GM23338 (cell line): ENCODE measurements at regions not wholly inside any gene's neighbourhood (a gene's known extent, or its start where the extent isn't known, plus 50 kb on each side); places are given as distances from the start of the nearest gene placed in this dataset.

Experiments used
- ATAC-seq: fragments of 200-7000 bp; cut with Tn5 transposase; 3 replicates; pipeline ENCODE4 v1.9.1; 2020
- DNase-seq: peaks from one replicate; pipeline ENCODE4 v3.0.0-alpha.2; 2015; ENCODE audit warnings: low spot score
- H2AFZ ChIP-seq: fragments of 200-600 bp; sonication (generic); 2 replicates; pipeline ENCODE4 v1.8.0; 2016; ENCODE audit warnings: antibody characterized with exemption, mild to moderate bottlenecking, moderate library complexity
- H3F3A ChIP-seq: fragments of 200-600 bp; sonication (generic); replicated peaks from 2 replicates; pipeline ENCODE4 v1.8.0; 2017; ENCODE audit warnings: antibody characterized with exemption, mixed run types, low read depth
- H3K27ac ChIP-seq: fragments of 200-600 bp; sonication (generic); 2 replicates; pipeline ENCODE4 v1.6.1; 2016; ENCODE audit warnings: low read depth
- H3K27me3 ChIP-seq: fragments of 200-600 bp; sonication (generic); 2 replicates; pipeline ENCODE4 v1.8.0; 2016; ENCODE audit warnings: mild to moderate bottlenecking, mixed run types, moderate library complexity; ENCODE audit not compliant: insufficient read depth
- H3K36me3 ChIP-seq: fragments of 200-600 bp; sonication (generic); 2 replicates; pipeline ENCODE4 v1.8.0; 2016; ENCODE audit warnings: mild to moderate bottlenecking; ENCODE audit not compliant: insufficient read depth
- H3K4me1 ChIP-seq: fragments of 200-600 bp; sonication (generic); 2 replicates; pipeline ENCODE4 v1.8.0; 2016; ENCODE audit warnings: mild to moderate bottlenecking, moderate library complexity; ENCODE audit not compliant: insufficient read depth
- H3K4me2 ChIP-seq: fragments of 200-600 bp; sonication (generic); 2 replicates; pipeline ENCODE4 v1.7.1; 2017; ENCODE audit warnings: mixed run types
- H3K4me3 ChIP-seq: fragments of 200-600 bp; sonication (generic); 2 replicates; pipeline ENCODE4 v1.6.1; 2016; ENCODE audit warnings: mixed run types
- H3K79me2 ChIP-seq: fragments of 200-600 bp; sonication (generic); replicated peaks from 2 replicates; pipeline ENCODE4 v1.8.0; 2017; ENCODE audit warnings: mild to moderate bottlenecking; ENCODE audit not compliant: insufficient read depth
- H3K9me2 ChIP-seq: fragments of 200-600 bp; sonication (generic); 2 replicates; pipeline ENCODE4 v1.8.0; 2017; ENCODE audit not compliant: insufficient read depth
- H4K20me1 ChIP-seq: fragments of 200-600 bp; sonication (generic); replicated peaks from 2 replicates; pipeline ENCODE4 v1.8.0; 2017; ENCODE audit warnings: mild to moderate bottlenecking; ENCODE audit not compliant: insufficient read depth
- H3K27ac Mint-ChIP-seq: 2 replicates; pipeline ENCODE4 v1.8.0; 2020; ENCODE audit warnings: inconsistent platforms, mild to moderate bottlenecking, moderate library complexity, mixed read lengths
- H3K27me3 Mint-ChIP-seq: 3 replicates; pipeline ENCODE4 v1.8.0; 2022; ENCODE audit warnings: low read depth, mild to moderate bottlenecking, moderate library complexity, mixed read lengths, inconsistent platforms; ENCODE audit not compliant: insufficient read depth, poor library complexity
- H3K36me3 Mint-ChIP-seq: 3 replicates; pipeline ENCODE4 v1.8.0; 2021; ENCODE audit warnings: low read depth, mild to moderate bottlenecking, inconsistent platforms, moderate library complexity, mixed read lengths
- H3K4me1 Mint-ChIP-seq: 3 replicates; pipeline ENCODE4 v1.8.0; 2020; ENCODE audit warnings: mild to moderate bottlenecking, inconsistent platforms, mixed read lengths
- H3K4me3 Mint-ChIP-seq: 3 replicates; pipeline ENCODE4 v1.8.0; 2021; ENCODE audit warnings: moderate library complexity, mild to moderate bottlenecking, inconsistent platforms, mixed read lengths
- H3K9me3 Mint-ChIP-seq: 3 replicates; pipeline ENCODE4 v1.8.0; 2020; ENCODE audit warnings: moderate library complexity, mild to moderate bottlenecking, inconsistent platforms, mixed read lengths
- CREB1 ChIP-seq: fragments of 250-450 bp; sonication (Bioruptor Pico); IDR thresholded peaks from 2 replicates; pipeline ENCODE4 v1.5.0; 2020; ENCODE audit warnings: low read depth, mild to moderate bottlenecking, moderate library complexity
- EZH2 ChIP-seq: fragments of 200-600 bp; sonication (generic); IDR thresholded peaks from one replicate; pipeline ENCODE4 v1.8.0; 2017; ENCODE audit warnings: antibody characterized with exemption, mild to moderate bottlenecking, low read depth; ENCODE audit not compliant: unreplicated experiment
- JUNB ChIP-seq: IDR thresholded peaks from one replicate; pipeline ENCODE4 v1.6.1; 2016; ENCODE audit warnings: antibody characterized with exemption; ENCODE audit not compliant: unreplicated experiment
- POLR2AphosphoS5 ChIP-seq: IDR thresholded peaks from 2 replicates; pipeline ENCODE4 v1.6.1; 2016; ENCODE audit warnings: antibody characterized with exemption, low read depth
- STAT1 ChIP-seq: IDR thresholded peaks from one replicate; pipeline ENCODE4 v1.6.1; 2016; ENCODE audit warnings: antibody characterized with exemption; ENCODE audit not compliant: unreplicated experiment
- ZNF114 ChIP-seq: fragments of 250-450 bp; sonication (Bioruptor Pico); IDR thresholded peaks from 2 replicates; pipeline ENCODE4 v1.5.0; 2020; ENCODE audit warnings: mild to moderate bottlenecking, moderate library complexity
- ZNF331 ChIP-seq: fragments of 250-450 bp; sonication (Bioruptor Pico); IDR thresholded peaks from 2 replicates; pipeline ENCODE4 v1.5.0; 2020; ENCODE audit warnings: low read depth, mild to moderate bottlenecking, moderate library complexity
- TF ChIP-seq, protein P1 (sequence below): fragments of 250-450 bp; sonication (Bioruptor Pico); IDR thresholded peaks from 2 replicates; pipeline ENCODE4 v1.5.0; 2020; ENCODE audit warnings: mild to moderate bottlenecking, moderate library complexity
- TF ChIP-seq, protein P2 (sequence below): IDR thresholded peaks from 2 replicates; pipeline ENCODE4 v1.6.1; 2016; ENCODE audit warnings: antibody characterized with exemption

DNA sequence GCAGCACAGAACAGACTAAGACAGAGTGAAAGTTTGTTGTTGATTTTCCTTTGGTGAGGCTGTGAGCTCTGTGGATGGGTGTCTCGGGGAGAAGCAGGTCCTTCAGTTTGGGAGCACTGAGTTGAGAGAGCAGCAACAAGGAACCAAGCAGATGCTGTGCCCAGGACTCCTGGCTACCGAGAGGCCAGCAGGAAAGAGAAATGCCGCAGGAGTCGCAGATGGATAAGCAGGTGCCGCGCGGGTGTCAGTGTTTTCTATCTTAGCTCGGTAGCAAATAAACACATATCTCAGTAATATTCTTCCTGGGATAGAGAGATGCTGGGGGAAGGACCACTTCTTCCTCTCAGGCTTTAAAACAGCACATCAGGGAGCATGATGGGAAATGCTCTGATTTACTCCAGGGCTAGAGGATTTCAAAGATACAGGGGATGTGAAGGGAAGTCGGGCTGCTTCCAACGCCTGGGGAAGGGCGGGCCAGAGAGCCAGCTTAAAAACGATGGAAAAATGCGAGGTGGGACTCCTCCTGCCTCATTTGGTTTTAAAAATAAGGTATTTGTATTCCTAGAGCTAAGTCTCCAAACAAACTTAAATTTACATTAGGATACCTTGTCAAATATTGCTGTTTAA lies 470.7 kb upstream of the B3GAT1 start:
- peaks cover 9% of the 10 kb centered on the region for H3K27me3 Mint-ChIP-seq
- no peak for TF ChIP-seq STAT1
- TF ChIP-seq, protein P1, sequence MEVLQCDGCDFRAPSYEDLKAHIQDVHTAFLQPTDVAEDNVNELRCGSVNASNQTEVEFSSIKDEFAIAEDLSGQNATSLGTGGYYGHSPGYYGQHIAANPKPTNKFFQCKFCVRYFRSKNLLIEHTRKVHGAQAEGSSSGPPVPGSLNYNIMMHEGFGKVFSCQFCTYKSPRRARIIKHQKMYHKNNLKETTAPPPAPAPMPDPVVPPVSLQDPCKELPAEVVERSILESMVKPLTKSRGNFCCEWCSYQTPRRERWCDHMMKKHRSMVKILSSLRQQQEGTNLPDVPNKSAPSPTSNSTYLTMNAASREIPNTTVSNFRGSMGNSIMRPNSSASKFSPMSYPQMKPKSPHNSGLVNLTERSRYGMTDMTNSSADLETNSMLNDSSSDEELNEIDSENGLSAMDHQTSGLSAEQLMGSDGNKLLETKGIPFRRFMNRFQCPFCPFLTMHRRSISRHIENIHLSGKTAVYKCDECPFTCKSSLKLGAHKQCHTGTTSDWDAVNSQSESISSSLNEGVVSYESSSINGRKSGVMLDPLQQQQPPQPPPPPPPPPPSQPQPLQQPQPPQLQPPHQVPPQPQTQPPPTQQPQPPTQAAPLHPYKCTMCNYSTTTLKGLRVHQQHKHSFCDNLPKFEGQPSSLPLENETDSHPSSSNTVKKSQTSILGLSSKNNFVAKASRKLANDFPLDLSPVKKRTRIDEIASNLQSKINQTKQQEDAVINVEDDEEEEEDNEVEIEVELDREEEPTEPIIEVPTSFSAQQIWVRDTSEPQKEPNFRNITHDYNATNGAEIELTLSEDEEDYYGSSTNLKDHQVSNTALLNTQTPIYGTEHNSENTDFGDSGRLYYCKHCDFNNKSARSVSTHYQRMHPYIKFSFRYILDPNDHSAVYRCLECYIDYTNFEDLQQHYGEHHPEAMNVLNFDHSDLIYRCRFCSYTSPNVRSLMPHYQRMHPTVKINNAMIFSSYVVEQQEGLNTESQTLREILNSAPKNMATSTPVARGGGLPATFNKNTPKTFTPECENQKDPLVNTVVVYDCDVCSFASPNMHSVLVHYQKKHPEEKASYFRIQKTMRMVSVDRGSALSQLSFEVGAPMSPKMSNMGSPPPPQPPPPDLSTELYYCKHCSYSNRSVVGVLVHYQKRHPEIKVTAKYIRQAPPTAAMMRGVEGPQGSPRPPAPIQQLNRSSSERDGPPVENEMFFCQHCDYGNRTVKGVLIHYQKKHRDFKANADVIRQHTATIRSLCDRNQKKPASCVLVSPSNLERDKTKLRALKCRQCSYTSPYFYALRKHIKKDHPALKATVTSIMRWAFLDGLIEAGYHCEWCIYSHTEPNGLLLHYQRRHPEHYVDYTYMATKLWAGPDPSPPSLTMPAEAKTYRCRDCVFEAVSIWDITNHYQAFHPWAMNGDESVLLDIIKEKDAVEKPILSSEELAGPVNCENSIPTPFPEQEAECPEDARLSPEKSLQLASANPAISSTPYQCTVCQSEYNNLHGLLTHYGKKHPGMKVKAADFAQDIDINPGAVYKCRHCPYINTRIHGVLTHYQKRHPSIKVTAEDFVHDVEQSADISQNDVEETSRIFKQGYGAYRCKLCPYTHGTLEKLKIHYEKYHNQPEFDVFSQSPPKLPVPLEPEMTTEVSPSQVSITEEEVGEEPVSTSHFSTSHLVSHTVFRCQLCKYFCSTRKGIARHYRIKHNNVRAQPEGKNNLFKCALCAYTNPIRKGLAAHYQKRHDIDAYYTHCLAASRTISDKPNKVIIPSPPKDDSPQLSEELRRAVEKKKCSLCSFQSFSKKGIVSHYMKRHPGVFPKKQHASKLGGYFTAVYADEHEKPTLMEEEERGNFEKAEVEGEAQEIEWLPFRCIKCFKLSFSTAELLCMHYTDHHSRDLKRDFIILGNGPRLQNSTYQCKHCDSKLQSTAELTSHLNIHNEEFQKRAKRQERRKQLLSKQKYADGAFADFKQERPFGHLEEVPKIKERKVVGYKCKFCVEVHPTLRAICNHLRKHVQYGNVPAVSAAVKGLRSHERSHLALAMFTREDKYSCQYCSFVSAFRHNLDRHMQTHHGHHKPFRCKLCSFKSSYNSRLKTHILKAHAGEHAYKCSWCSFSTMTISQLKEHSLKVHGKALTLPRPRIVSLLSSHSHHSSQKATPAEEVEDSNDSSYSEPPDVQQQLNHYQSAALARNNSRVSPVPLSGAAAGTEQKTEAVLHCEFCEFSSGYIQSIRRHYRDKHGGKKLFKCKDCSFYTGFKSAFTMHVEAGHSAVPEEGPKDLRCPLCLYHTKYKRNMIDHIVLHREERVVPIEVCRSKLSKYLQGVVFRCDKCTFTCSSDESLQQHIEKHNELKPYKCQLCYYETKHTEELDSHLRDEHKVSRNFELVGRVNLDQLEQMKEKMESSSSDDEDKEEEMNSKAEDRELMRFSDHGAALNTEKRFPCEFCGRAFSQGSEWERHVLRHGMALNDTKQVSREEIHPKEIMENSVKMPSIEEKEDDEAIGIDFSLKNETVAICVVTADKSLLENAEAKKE, result no peak
- TF ChIP-seq EZH2, result no peak
- TF ChIP-seq, protein P2, sequence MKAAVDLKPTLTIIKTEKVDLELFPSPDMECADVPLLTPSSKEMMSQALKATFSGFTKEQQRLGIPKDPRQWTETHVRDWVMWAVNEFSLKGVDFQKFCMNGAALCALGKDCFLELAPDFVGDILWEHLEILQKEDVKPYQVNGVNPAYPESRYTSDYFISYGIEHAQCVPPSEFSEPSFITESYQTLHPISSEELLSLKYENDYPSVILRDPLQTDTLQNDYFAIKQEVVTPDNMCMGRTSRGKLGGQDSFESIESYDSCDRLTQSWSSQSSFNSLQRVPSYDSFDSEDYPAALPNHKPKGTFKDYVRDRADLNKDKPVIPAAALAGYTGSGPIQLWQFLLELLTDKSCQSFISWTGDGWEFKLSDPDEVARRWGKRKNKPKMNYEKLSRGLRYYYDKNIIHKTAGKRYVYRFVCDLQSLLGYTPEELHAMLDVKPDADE, result no peak
- no peak for TF ChIP-seq ZNF331 (CRISPR knock-in tag)
- TF ChIP-seq ZNF114 (CRISPR knock-in tag), result no peak
- no peak for TF ChIP-seq CREB1
- no peak for TF ChIP-seq POLR2AphosphoS5
- TF ChIP-seq JUNB, result no peak
- H3K36me3 Mint-ChIP-seq, result no peaks in the 10 kb centered on the region
- peaks cover 5% of the 10 kb centered on the region; the same call in 1 of the 3 replicates for H3K4me1 Mint-ChIP-seq
- no peaks in the 10 kb centered on the region for H3K9me3 Mint-ChIP-seq
- Histone ChIP-seq H3K27ac (no peak overlapping the region), H3K36me3 (no peaks in the 10 kb centered on the region), H3F3A (no peaks in the 10 kb centered on the region), H3K9me2 (no peaks in the 10 kb centered on the region), H3K4me2 (no peak overlapping the region), H3K4me3 (no peak overlapping the region), H3K27me3 (no peaks in the 10 kb centered on the region), H3K79me2 (no peaks in the 10 kb centered on the region), H4K20me1 (no peaks in the 10 kb centered on the region), H3K4me1 (peaks cover 6% of the 10 kb centered on the region), H2AFZ (peak overlapping the region; percentile 91)
- H3K27ac Mint-ChIP-seq, result no peak overlapping the region
- DNase-seq (peak; percentile 36), ATAC-seq (peak; percentile 62)
- no peak overlapping the region for H3K4me3 Mint-ChIP-seq
